HCT116 (cell line): ENCODE measurements at regions not wholly inside any gene's neighbourhood (a gene's known extent, or its start where the extent isn't known, plus 50 kb on each side); places are given as distances from the start of the nearest gene placed in this dataset.

Source experiments
- ATAC-seq: fragments of 200-7000 bp; cut with Tn5 transposase; 2 replicates; pipeline ENCODE4 v1.9.1; 2020; ENCODE audit warnings: mild to moderate bottlenecking, moderate library complexity
- BruUV-seq: library from RNA; stranded (reverse); fragments of 400-500 nt; replicated peaks from 2 replicates; lab custom pipeline; 2021; lab: Mats Ljungman, UMichigan
- CTCF ChIA-PET: fragments of 300-600 bp; sonication (Branson Sonifier 250); formaldehyde crosslinking; loops from one replicate; lab custom pipeline; 2021; ENCODE audit warnings: antibody characterized with exemption; lab: Charles Lee
- POLR2A ChIA-PET: fragments of 300-600, 350-600 bp; sonication (Branson Sonifier 250); formaldehyde crosslinking; loops from one replicate; lab custom pipeline; 2021; ENCODE audit warnings: antibody characterized with exemption; lab: Charles Lee
- RAD21 ChIA-PET, 2 experiments: fragments of 300-600 bp; sonication (Branson Sonifier 250); formaldehyde crosslinking; loops; one replicate each; lab custom pipeline; 2023; ENCODE audit warnings: low total read pairs in 2 of 2; ENCODE audit not compliant: uncharacterized antibody in 2 of 2, unreplicated experiment in 2 of 2, low non-redundant PET in 1 of 2; lab: Charles Lee
- DNase-seq: peaks from one replicate; pipeline ENCODE4 v3.0.0-alpha.2; 2010; ENCODE audit warnings: low read depth, low spot score
- H2AFZ ChIP-seq: fragments of 200-600 bp; shearing (Covaris generic), sonication (generic); 2 replicates; pipeline ENCODE4 v1.6.1; 2017; ENCODE audit warnings: low read depth, mixed run types, mixed read lengths, antibody characterized with exemption, low read length; ENCODE audit not compliant: poor library complexity, severe bottlenecking
- H3K27ac ChIP-seq: 2 replicates; pipeline ENCODE4 v1.5.1; 2012; ENCODE audit warnings: low read depth, low read length
- H3K27me3 ChIP-seq: fragments of 200-600 bp; sonication (generic); 2 replicates; pipeline ENCODE4 v1.6.1; 2016; ENCODE audit warnings: mixed run types, low read length, mixed read lengths; ENCODE audit not compliant: insufficient read depth
- H3K36me3 ChIP-seq, 2 experiments: fragments of 200-500 bp in 1 of 2; fragments of 200-600 bp in 1 of 2; sonication (Bioruptor generic) in 1 of 2; sonication (generic) in 1 of 2; 2 replicates each; pipeline versions ENCODE4 v1.5.1 to v1.6.1; 2014 to 2016; ENCODE audit warnings: low read length in 2 of 2, inconsistent platforms in 1 of 2, mixed read lengths in 1 of 2, mixed run types in 1 of 2; ENCODE audit not compliant: insufficient read depth in 2 of 2, control insufficient read depth in 1 of 2
- H3K4me1 ChIP-seq, 2 experiments: fragments of 200-600 bp in 1 of 2; sonication (generic) in 1 of 2; 2 replicates each; pipeline versions ENCODE4 v1.5.1 to v1.6.1; 2012 to 2017; ENCODE audit warnings: low read length in 2 of 2, inconsistent platforms in 1 of 2, mild to moderate bottlenecking in 1 of 2, mixed read lengths in 1 of 2, mixed run types in 1 of 2, moderate library complexity in 1 of 2; ENCODE audit not compliant: insufficient read depth in 2 of 2, control insufficient read depth in 1 of 2
- H3K4me2 ChIP-seq: fragments of 200-600 bp; sonication (generic); 2 replicates; pipeline ENCODE4 v1.6.1; 2017; ENCODE audit warnings: mixed run types, low read length, mixed read lengths
- H3K4me3 ChIP-seq, 2 experiments: fragments of 200-600 bp in 1 of 2; sonication (generic) in 1 of 2; replicated peaks in 1 of 2; 2 replicates each; pipeline ENCODE4 v1.5.1; 2011 to 2016; ENCODE audit warnings: low read length in 2 of 2, control low read depth in 1 of 2, low read depth in 1 of 2, mild to moderate bottlenecking in 1 of 2, mixed read lengths in 1 of 2, mixed run types in 1 of 2
- H3K79me2 ChIP-seq: fragments of 200-600 bp; sonication (generic); 2 replicates; pipeline ENCODE4 v1.6.1; 2017; ENCODE audit warnings: mild to moderate bottlenecking, mixed run types, low read length, moderate library complexity, mixed read lengths; ENCODE audit not compliant: insufficient read depth
- H3K9ac ChIP-seq: fragments of 200-600 bp; sonication (generic); 2 replicates; pipeline ENCODE4 v1.6.1; 2016; ENCODE audit warnings: low read length, mixed read lengths
- H3K9me2 ChIP-seq: fragments of 200-600 bp; sonication (generic), shearing (Covaris generic); 2 replicates; pipeline ENCODE4 v1.6.1; 2017; ENCODE audit warnings: mixed run types, mild to moderate bottlenecking, moderate library complexity; ENCODE audit not compliant: insufficient read depth
- H3K9me3 ChIP-seq, 2 experiments: fragments of 200-500 bp in 1 of 2; fragments of 200-600 bp in 1 of 2; sonication (Bioruptor generic) in 1 of 2; sonication (generic) in 1 of 2; 2 replicates each; pipeline ENCODE4 v1.6.1; 2014 to 2017; ENCODE audit warnings: low read length in 2 of 2, mixed read lengths in 2 of 2, inconsistent platforms in 1 of 2, low read depth in 1 of 2, mild to moderate bottlenecking in 1 of 2, mixed run types in 1 of 2, moderate library complexity in 1 of 2; ENCODE audit not compliant: control insufficient read depth in 1 of 2, insufficient read depth in 1 of 2
- H4K20me1 ChIP-seq: fragments of 200-600 bp; sonication (generic), shearing (Covaris generic); 2 replicates; pipeline ENCODE4 v1.6.1; 2017; ENCODE audit warnings: mixed run types, mild to moderate bottlenecking, moderate library complexity; ENCODE audit not compliant: insufficient read depth
- ATF3 ChIP-seq: IDR thresholded peaks from 2 replicates; pipeline ENCODE4 v1.6.1; 2012
- CBX3 ChIP-seq: IDR thresholded peaks from 2 replicates; pipeline ENCODE4 v1.6.1; 2012; ENCODE audit warnings: low read depth
- ELF1 ChIP-seq: IDR thresholded peaks from 2 replicates; pipeline ENCODE4 v1.6.1; 2012; ENCODE audit warnings: low read depth, borderline replicate concordance
- EZH2phosphoT487 ChIP-seq: fragments of 200-600 bp; IDR thresholded peaks from 2 replicates; pipeline ENCODE4 v1.6.1; 2018; ENCODE audit warnings: antibody characterized with exemption, borderline replicate concordance
- FOSL1 ChIP-seq: IDR thresholded peaks from 2 replicates; pipeline ENCODE4 v1.6.1; 2012; ENCODE audit warnings: low read depth
- JUND ChIP-seq: IDR thresholded peaks from 2 replicates; pipeline ENCODE4 v1.6.1; 2012
- POLR2A ChIP-seq: IDR thresholded peaks from 2 replicates; pipeline ENCODE4 v1.7.0; 2011; ENCODE audit warnings: borderline replicate concordance; ENCODE audit not compliant: insufficient read depth, insufficient read length; ENCODE audit errors: extremely low read depth
- POLR2AphosphoS5 ChIP-seq: IDR thresholded peaks from 2 replicates; pipeline ENCODE4 v1.6.1; 2011; ENCODE audit warnings: mild to moderate bottlenecking, low read depth, low read length, moderate library complexity
- RAD21 ChIP-seq: IDR thresholded peaks from 2 replicates; pipeline ENCODE4 v1.6.1; 2012; ENCODE audit warnings: low read depth, mild to moderate bottlenecking
- REST ChIP-seq: IDR thresholded peaks from 2 replicates; pipeline ENCODE4 v1.6.1; 2012; ENCODE audit warnings: low read depth
- SP1 ChIP-seq: IDR thresholded peaks from 2 replicates; pipeline ENCODE4 v1.6.1; 2012; ENCODE audit warnings: low read depth
- TCF7L2 ChIP-seq: IDR thresholded peaks from 2 replicates; pipeline ENCODE4 v1.7.0; 2011; ENCODE audit warnings: borderline replicate concordance, inconsistent platforms; ENCODE audit not compliant: insufficient read depth, insufficient read length; ENCODE audit errors: extremely low read depth
- ZBTB33 ChIP-seq: IDR thresholded peaks from 2 replicates; pipeline ENCODE4 v1.6.1; 2011; ENCODE audit warnings: mild to moderate bottlenecking, low read length, moderate library complexity; ENCODE audit not compliant: insufficient replicate concordance; ENCODE audit errors: extremely low read depth
- ZNF274 ChIP-seq: fragments of 200-500 bp; sonication (Bioruptor generic); IDR thresholded peaks from 2 replicates; pipeline ENCODE4 v1.6.1; 2014; ENCODE audit warnings: mild to moderate bottlenecking, low read depth, low read length, inconsistent platforms
- intact Hi-C: fragments of 100-400 bp; cut with micrococcal nuclease; formaldehyde crosslinking; loops from 2 replicates; pipeline ENCODE4 v1.10.0; 2022

GRCh38 chr6:122902326-122902725 lies 93.7 kb upstream of the CLVS2 start:
- H3K27ac ChIP-seq = no peak overlapping the region
- no peak overlapping the region for H3K9ac ChIP-seq
- no peaks in the 10 kb centered on the region for H3K9me3 ChIP-seq
- H3K9me2 ChIP-seq = no peaks in the 10 kb centered on the region
- no peaks in the 10 kb centered on the region for H3K4me1 ChIP-seq
- BruUV-seq = no TSS peak
- peaks cover 42% of the 10 kb centered on the region for H3K27me3 ChIP-seq
- no peak overlapping the region for H3K4me3 ChIP-seq
- TF ChIP-seq RAD21 = no peak
- TF ChIP-seq SP1 = no peak
- TF ChIP-seq CBX3 = no peak
- TF ChIP-seq REST = no peak
- TF ChIP-seq ZNF274 = no peak
- TF ChIP-seq ELF1 = no peak
- no peak for TF ChIP-seq ATF3
- TF ChIP-seq EZH2phosphoT487 = no peak
- no peak for TF ChIP-seq JUND
- no peak for TF ChIP-seq ZBTB33
- no peak for TF ChIP-seq FOSL1
- no peak for TF ChIP-seq TCF7L2
- TF ChIP-seq POLR2AphosphoS5 = no peak
- no peak for TF ChIP-seq POLR2A
- H3K36me3 ChIP-seq = no peaks in the 10 kb centered on the region
- ChIA-PET POLR2A (no interaction called here), RAD21 (no interaction called here), CTCF (no interaction called here)
- no peak overlapping the region for H2AFZ ChIP-seq
- intact Hi-C loops = no loop called here
- DNase-seq = no peak
- H3K79me2 ChIP-seq = no peaks in the 10 kb centered on the region
- no peak overlapping the region for H3K4me2 ChIP-seq
- ATAC-seq = no peak
- H4K20me1 ChIP-seq = no peaks in the 10 kb centered on the region
